Astrocyte (in vitro differentiated cells and primary cell): ENCODE measurements at regions not wholly inside any gene's neighbourhood (a gene's known extent, or its start where the extent isn't known, plus 50 kb on each side); places are given as distances from the start of the nearest gene placed in this dataset.

Experiments
- CTCF ChIP-seq: IDR thresholded peaks from 2 replicates; pipeline ENCODE4 v1.5.1; 2011; ENCODE audit warnings: low read depth, mild to moderate bottlenecking, inconsistent platforms, low read length, moderate library complexity; ENCODE audit not compliant: insufficient read depth
- EZH2 ChIP-seq: IDR thresholded peaks from 2 replicates; pipeline ENCODE4 v1.6.1; 2012; ENCODE audit warnings: mild to moderate bottlenecking, low read length, inconsistent platforms; ENCODE audit not compliant: insufficient read depth

GRCh38 chr7:29754874-29755490, 51.3 kb upstream of the WIPF3 start:
- TF ChIP-seq CTCF = no peak
- TF ChIP-seq EZH2 = no peak
